Aorta (tissue), 5 donors: ENCODE measurements at regions not wholly inside any gene's neighbourhood (a gene's known extent, or its start where the extent isn't known, plus 50 kb on each side); places are given as distances from the start of the nearest gene placed in this dataset.
"Not testable (repeated sequence)": the region's sequence is repeated elsewhere in the genome, so short reads cannot be mapped to it uniquely, and the experiment has no call there.

Experiments
- ATAC-seq: fragments of 200-7000 bp; cut with Tn5 transposase; one replicate; pipeline ENCODE4 v1.9.1; 2022; ENCODE audit warnings: moderate library complexity; ENCODE audit not compliant: low FRiP score
- DNase-seq, 2 donors: peaks; one replicate each; pipeline ENCODE4 v3.0.0-alpha.2; 2020
- H3K27ac ChIP-seq, 2 donors: one replicate each; pipeline ENCODE4 v1.5.1; 2013; ENCODE audit warnings: low read length in 2 of 2, mild to moderate bottlenecking in 2 of 2, moderate library complexity in 2 of 2, control low read depth in 1 of 2, inconsistent platforms in 1 of 2, low read depth in 1 of 2
- H3K27me3 ChIP-seq, 2 donors: one replicate each; pipeline ENCODE4 v1.6.1; 2013; ENCODE audit warnings: control low read depth in 1 of 2, low read length in 1 of 2, mild to moderate bottlenecking in 1 of 2, moderate library complexity in 1 of 2; ENCODE audit not compliant: insufficient read depth in 2 of 2, control insufficient read depth in 1 of 2
- H3K36me3 ChIP-seq, 2 donors: one replicate each; pipeline ENCODE4 v1.6.1; 2013; ENCODE audit warnings: control low read depth in 1 of 2, low read length in 1 of 2, mild to moderate bottlenecking in 1 of 2; ENCODE audit not compliant: insufficient read depth in 2 of 2, control insufficient read depth in 1 of 2
- H3K4me1 ChIP-seq, 2 donors: one replicate each; pipeline ENCODE4 v1.6.1; 2013; ENCODE audit warnings: low read length in 2 of 2, control low read depth in 1 of 2, mild to moderate bottlenecking in 1 of 2, moderate library complexity in 1 of 2; ENCODE audit not compliant: insufficient read depth in 2 of 2, control insufficient read depth in 1 of 2
- H3K4me3 ChIP-seq, 2 donors: one replicate each; pipeline ENCODE4 v1.5.1; 2013; ENCODE audit warnings: low read length in 2 of 2, control low read depth in 1 of 2, mild to moderate bottlenecking in 1 of 2
- H3K9me3 ChIP-seq: one replicate; pipeline ENCODE4 v1.6.1; 2013; ENCODE audit warnings: mild to moderate bottlenecking, low read length; ENCODE audit not compliant: control insufficient read depth
- WGBS, 2 donors: extraction: QIAGEN DNeasy Blood & Tissue Kit; methylation state at CpG; one replicate each; pipeline ENCODE4 v1.1.7; 2013; 5-methylcytosine and 5-hydroxymethylcytosine counted together
- intact Hi-C, 2 donors: fragments of 100-400 bp; cut with DNase I; formaldehyde crosslinking; loops; one replicate each; pipeline versions ENCODE4 v1.14.2 to v1.15.0; 2022
- donor health status: healthy with polysubstance abuse.
- donor health status: Bipolar disorder and iron deficiency.
- donor health status: DM: no; HTN: no; CAD: no.
- donor health status: DM: no; HTN: no; CAD: no.
- donor health status: DM: yes; HTN: yes; CAD: no.

DNA sequence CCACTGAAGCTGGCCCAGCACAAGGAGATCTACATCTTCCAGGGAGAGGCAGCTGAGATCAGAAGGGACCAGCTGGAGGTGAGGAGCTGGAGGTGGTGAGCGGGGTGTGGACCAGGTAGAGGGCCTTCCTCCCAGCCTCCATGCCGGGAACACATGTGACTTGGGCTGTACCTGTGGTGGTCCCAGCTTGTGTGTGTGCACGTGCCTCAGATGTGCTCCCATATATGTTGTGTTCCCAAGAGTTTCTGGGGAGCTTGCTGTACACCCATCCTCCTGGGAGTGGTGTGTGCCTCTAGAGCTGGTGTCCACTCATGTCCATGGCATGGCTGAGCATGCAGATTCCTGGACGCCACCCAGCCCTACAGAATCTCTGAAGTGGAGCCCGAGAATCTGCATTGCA, 183.7 kb upstream of the AKAP13 start:
- H3K27ac ChIP-seq, intact Hi-C loops, H3K27me3 ChIP-seq, H3K4me1 ChIP-seq, H3K9me3 ChIP-seq, ATAC-seq, H3K4me3 ChIP-seq, H3K36me3 ChIP-seq, DNase-seq: not testable (repeated sequence)
- 86 to 92% methylated on average over 2 of the region's 5 CpGs for WGBS, 2 donors

DNA sequence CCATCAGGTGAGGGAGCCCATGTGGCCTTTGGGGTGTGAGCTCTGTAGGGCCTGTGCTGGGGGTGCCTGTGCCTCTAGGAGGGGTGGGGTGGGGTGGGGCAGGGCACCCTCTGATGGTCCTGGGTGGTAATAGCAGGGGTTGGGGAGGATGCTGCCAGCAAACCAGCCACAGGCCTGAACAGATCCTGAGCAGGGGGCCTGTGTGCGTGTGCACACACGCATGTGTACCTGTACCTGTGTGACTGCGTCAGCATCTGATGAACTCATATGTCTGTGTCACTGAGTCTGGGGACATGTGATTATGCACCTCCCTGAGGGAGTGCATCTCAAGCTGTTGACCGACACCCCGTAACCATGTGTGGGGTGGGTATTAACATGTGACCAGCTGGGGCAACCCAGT, 182.8 kb upstream of the AKAP13 start:
- intact Hi-C loops, DNase-seq, H3K4me1 ChIP-seq, H3K27ac ChIP-seq, H3K9me3 ChIP-seq, ATAC-seq, H3K27me3 ChIP-seq, H3K4me3 ChIP-seq, H3K36me3 ChIP-seq: not testable (repeated sequence)
- no CpG with 5 or more reads among the region's 5 CpGs for WGBS, 2 donors

- H3K9me3 ChIP-seq, H3K27ac ChIP-seq, intact Hi-C loops, H3K4me3 ChIP-seq, DNase-seq, H3K36me3 ChIP-seq, H3K4me1 ChIP-seq, H3K27me3 ChIP-seq: not testable (repeated sequence)
- no CpG with 5 or more reads among the region's 13 CpGs for WGBS, 2 donors
- ATAC-seq: peak; percentile 57
Measured at GRCh38 chr15:85198432-85198831, 182.0 kb upstream of the AKAP13 start.

- H3K36me3 ChIP-seq, H3K9me3 ChIP-seq, H3K27ac ChIP-seq, H3K4me3 ChIP-seq, DNase-seq, H3K27me3 ChIP-seq, intact Hi-C loops, H3K4me1 ChIP-seq: not testable (repeated sequence)
- ATAC-seq: peak; percentile 85
- 2% methylated on average over 3 of the region's 9 CpGs; no CpG with 5 or more reads in 1 of the 2 donors for whole genome bisulfite sequencing, 2 donors
Measured at GRCh38 chr15:85200215-85200614, 180.2 kb upstream of the AKAP13 start.

DNA sequence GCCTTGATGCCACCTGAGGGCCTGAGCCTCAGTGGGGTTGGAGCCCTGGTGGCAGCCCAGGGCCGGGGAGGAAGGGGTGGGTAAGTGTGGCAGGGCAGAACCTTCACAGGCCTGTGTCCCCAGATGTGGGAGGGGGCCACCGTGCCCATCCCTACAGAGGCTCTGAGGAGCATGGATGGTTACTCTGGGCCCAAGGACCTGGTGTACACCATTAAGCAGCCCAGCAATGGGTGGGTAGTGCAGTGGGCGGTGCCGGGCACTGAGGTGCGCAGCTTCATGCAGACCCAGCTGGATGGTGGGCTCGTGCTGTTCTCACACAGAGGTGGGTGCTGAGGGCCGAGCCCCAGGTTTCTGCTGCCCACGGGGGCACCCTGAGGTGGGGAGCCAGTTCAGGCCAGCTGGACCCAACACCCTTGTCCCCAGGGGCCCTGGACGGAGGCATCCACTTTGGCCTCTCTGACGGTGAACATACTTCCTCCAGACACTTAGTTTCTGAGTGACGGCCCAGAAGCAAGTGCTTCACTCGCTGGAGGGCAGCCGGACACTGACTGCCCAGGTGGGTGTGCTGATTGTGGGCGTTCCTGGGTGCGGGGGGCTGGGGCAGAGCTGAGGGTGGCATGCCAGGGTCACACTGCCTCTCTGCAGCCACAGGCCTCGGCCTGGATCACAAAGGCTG, 179.1 kb upstream of the AKAP13 start:
- intact Hi-C loops, DNase-seq, H3K27ac ChIP-seq, H3K9me3 ChIP-seq, H3K4me1 ChIP-seq, H3K4me3 ChIP-seq, H3K27me3 ChIP-seq, H3K36me3 ChIP-seq: not testable (repeated sequence)
- peak; percentile 60 for ATAC-seq
- 74 to 77% methylated on average over 5 to 6 of the region's 16 CpGs for WGBS, 2 donors

GRCh38 chr15:85204481-85204880, 175.9 kb upstream of the AKAP13 start:
- DNase-seq, H3K9me3 ChIP-seq, H3K4me3 ChIP-seq, H3K36me3 ChIP-seq, H3K27me3 ChIP-seq, H3K4me1 ChIP-seq, ATAC-seq, intact Hi-C loops, H3K27ac ChIP-seq: not testable (repeated sequence)
- 80 to 91% methylated on average over 2 to 7 of the region's 16 CpGs for WGBS, 2 donors

GRCh38 chr15:85233791-85234325, 146.5 kb upstream of the AKAP13 start:
- ATAC-seq, intact Hi-C loops, H3K36me3 ChIP-seq, H3K4me1 ChIP-seq, H3K9me3 ChIP-seq, H3K4me3 ChIP-seq, H3K27ac ChIP-seq, H3K27me3 ChIP-seq: not testable (repeated sequence)
- peak in 1 of 2 donors; percentile 73 for DNase-seq
- 1 to 3% methylated on average over 34 to 55 of the region's 62 CpGs for WGBS, 2 donors

DNA sequence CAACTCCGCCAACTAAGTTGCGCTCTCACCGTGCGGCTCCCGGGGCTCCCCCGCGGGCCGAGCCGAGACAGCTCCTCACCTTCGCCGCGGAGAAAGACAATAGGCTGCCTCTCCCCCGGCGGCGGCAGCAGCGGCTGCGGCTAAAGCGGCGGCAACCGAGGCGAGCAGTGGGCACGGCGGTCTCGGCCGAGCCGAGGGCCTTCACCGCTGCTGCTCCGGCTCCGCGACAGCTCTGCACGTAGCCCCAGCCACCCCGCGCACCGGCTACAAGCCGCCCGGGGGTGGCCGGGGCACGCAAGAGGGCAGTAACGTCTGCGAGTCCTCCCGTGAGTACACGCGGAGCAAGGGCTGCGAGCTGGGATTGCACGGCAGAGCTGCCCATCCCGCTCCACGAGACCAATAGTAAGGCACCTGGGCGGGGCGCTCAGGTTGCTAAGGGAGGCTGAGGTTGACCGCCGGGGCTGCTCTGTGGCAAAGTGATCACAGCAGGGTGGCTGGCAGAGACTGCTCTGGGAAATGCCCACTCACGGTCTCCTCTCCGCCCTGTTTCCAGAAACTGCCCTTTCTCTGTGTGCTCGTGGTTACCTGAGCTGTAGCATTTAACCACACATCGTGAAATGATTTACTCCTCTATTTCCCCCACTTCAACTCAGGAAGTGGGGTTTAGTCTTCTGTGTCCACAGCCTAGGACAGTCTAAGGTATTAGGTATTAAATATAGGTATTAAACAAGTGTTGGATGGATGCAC, 145.8 kb upstream of the AKAP13 start:
- intact Hi-C loops, DNase-seq: not testable (repeated sequence)
- 0% methylated on average over 20 of the region's 55 CpGs; no CpG with 5 or more reads in 1 of the 2 donors for WGBS, 2 donors

GRCh38 chr15:85244056-85244455, 136.3 kb upstream of the AKAP13 start:
- DNase-seq, H3K36me3 ChIP-seq, ATAC-seq, H3K27ac ChIP-seq, H3K9me3 ChIP-seq, H3K4me1 ChIP-seq, H3K4me3 ChIP-seq, intact Hi-C loops, H3K27me3 ChIP-seq: not testable (repeated sequence)
- WGBS, 2 donors: 0 to 22% methylated on average over 1 of the region's 1 CpG

More for the DNA sequence above, 145.8 kb upstream of the AKAP13 start:
- H3K27me3 ChIP-seq, H3K36me3 ChIP-seq, H3K4me1 ChIP-seq, ATAC-seq, H3K4me3 ChIP-seq, H3K27ac ChIP-seq, H3K9me3 ChIP-seq: not testable (repeated sequence)
